Thoracic aorta (tissue), 2 donors: ENCODE measurements at regions not wholly inside any gene's neighbourhood (a gene's known extent, or its start where the extent isn't known, plus 50 kb on each side); places are given as distances from the start of the nearest gene placed in this dataset.

Experiments
- ATAC-seq: fragments of 150-250 bp; one replicate; pipeline ENCODE4 v1.8.0; 2017; ENCODE audit warnings: low read depth; ENCODE audit not compliant: insufficient number of reproducible peaks, low FRiP score
- DNase-seq: peaks from one replicate; pipeline ENCODE4 v3.0.0-alpha.2; 2020; ENCODE audit warnings: low spot score
- H3K27ac ChIP-seq, 2 donors: fragments of 200-600 bp; sonication (generic); 1 replicate in 1 of 2; 2 replicates in 1 of 2; pipeline ENCODE4 v1.5.1; 2016; ENCODE audit warnings: mild to moderate bottlenecking in 2 of 2, moderate library complexity in 2 of 2
- H3K27me3 ChIP-seq: fragments of 200-600 bp; sonication (generic); replicated peaks from 2 replicates; pipeline ENCODE4 v1.6.0; 2016; ENCODE audit warnings: mild to moderate bottlenecking; ENCODE audit not compliant: insufficient read depth
- H3K36me3 ChIP-seq: fragments of 200-600 bp; sonication (generic); one replicate; pipeline ENCODE4 v1.5.1; 2016
- H3K4me1 ChIP-seq, 2 donors: fragments of 200-600 bp; sonication (generic); 1 replicate in 1 of 2; 2 replicates in 1 of 2; pipeline versions ENCODE4 v1.5.1 to v1.6.0; 2016; ENCODE audit warnings: low read depth in 2 of 2, mild to moderate bottlenecking in 1 of 2; ENCODE audit not compliant: control insufficient read depth in 1 of 2
- H3K4me3 ChIP-seq: fragments of 200-600 bp; sonication (generic); 2 replicates; pipeline ENCODE4 v1.5.1; 2016; ENCODE audit warnings: mild to moderate bottlenecking
- H3K9me3 ChIP-seq: fragments of 200-600 bp; sonication (generic); 2 replicates; pipeline ENCODE4 v1.5.1; 2016
- CTCF ChIP-seq: fragments of 200-600 bp; sonication (generic); IDR thresholded peaks from one replicate; pipeline ENCODE4 v1.5.1; 2019; ENCODE audit warnings: antibody characterized with exemption

- ATAC-seq = no peak
- no peak for TF ChIP-seq CTCF
- no peaks in the 10 kb centered on the region for H3K36me3 ChIP-seq
Measured at GRCh38 chr20:40101560-40101959, 587.5 kb downstream of the MAFB start.

GRCh38 chr20:40100261-40100660, 588.8 kb downstream of the MAFB start:
- DNase-seq (no peak), ATAC-seq (no peak)
- no peak for TF ChIP-seq CTCF

More at GRCh38 chr20:40101560-40101959, 587.5 kb downstream of the MAFB start:
- Histone ChIP-seq H3K4me1 (no peaks in the 10 kb centered on the region), H3K27me3 (no peaks in the 10 kb centered on the region), H3K4me3 (no peak overlapping the region), H3K27ac (no peak overlapping the region), H3K9me3 (no peaks in the 10 kb centered on the region)
- DNase-seq = no peak

GRCh38 chr20:40090236-40090635, 598.8 kb downstream of the MAFB start:
- Histone ChIP-seq H3K4me3 (no peak overlapping the region), H3K27me3 (no peaks in the 10 kb centered on the region)

More at GRCh38 chr20:40100261-40100660, 588.8 kb downstream of the MAFB start:
- H3K36me3 ChIP-seq = no peaks in the 10 kb centered on the region
- H3K4me1 ChIP-seq = no peaks in the 10 kb centered on the region
- no peak overlapping the region for H3K27ac ChIP-seq
- H3K27me3 ChIP-seq = no peaks in the 10 kb centered on the region
- H3K4me3 ChIP-seq = no peak overlapping the region
- no peaks in the 10 kb centered on the region for H3K9me3 ChIP-seq

GRCh38 chr20:40087496-40087895, 601.5 kb downstream of the MAFB start:
- Histone ChIP-seq H3K27ac (no peak overlapping the region), H3K9me3 (peaks cover 9% of the 10 kb centered on the region), H3K27me3 (no peaks in the 10 kb centered on the region), H3K4me1 (no peaks in the 10 kb centered on the region), H3K4me3 (no peak overlapping the region), H3K36me3 (no peaks in the 10 kb centered on the region)
- no peak for DNase-seq
- TF ChIP-seq CTCF = no peak
- no peak for ATAC-seq

More at GRCh38 chr20:40090236-40090635, 598.8 kb downstream of the MAFB start:
- Histone ChIP-seq H3K27ac (no peak overlapping the region), H3K36me3 (no peaks in the 10 kb centered on the region), H3K4me1 (no peaks in the 10 kb centered on the region), H3K9me3 (peaks cover 9% of the 10 kb centered on the region)
- ATAC-seq (no peak), DNase-seq (no peak)
- no peak for TF ChIP-seq CTCF

- Histone ChIP-seq H3K4me1 (no peaks in the 10 kb centered on the region), H3K9me3 (no peaks in the 10 kb centered on the region), H3K4me3 (no peak overlapping the region), H3K27ac (no peak overlapping the region), H3K36me3 (no peaks in the 10 kb centered on the region), H3K27me3 (no peaks in the 10 kb centered on the region)
- no peak for TF ChIP-seq CTCF
- ATAC-seq = no peak
- DNase-seq = no peak
Measured at GRCh38 chr20:40085513-40085912, 603.5 kb downstream of the MAFB start.
